HCT116 (cell line): ENCODE measurements at regions not wholly inside any gene's neighbourhood (a gene's known extent, or its start where the extent isn't known, plus 50 kb on each side); places are given as distances from the start of the nearest gene placed in this dataset.

Experiments used
- CTCF ChIP-seq, 3 experiments: fragments of 200-600 bp in 1 of 3; sonication (generic) in 1 of 3; IDR thresholded peaks in 2 of 3; conservative IDR thresholded peaks in 1 of 3; 2 replicates each; pipeline ENCODE4 v1.5.1; 2012 to 2017; ENCODE audit warnings: low read depth in 2 of 3, low read length in 2 of 3, antibody characterized with exemption in 1 of 3, borderline replicate concordance in 1 of 3, control low read depth in 1 of 3, mild to moderate bottlenecking in 1 of 3, mixed read lengths in 1 of 3, mixed run types in 1 of 3, moderate library complexity in 1 of 3; ENCODE audit not compliant: insufficient read depth in 1 of 3
- EGR1 ChIP-seq: IDR thresholded peaks from 2 replicates; pipeline ENCODE4 v1.6.1; 2012; ENCODE audit warnings: low read depth
- EZH2 ChIP-seq: fragments of 200-600 bp; sonication (generic); IDR thresholded peaks from 2 replicates; pipeline ENCODE4 v1.6.1; 2017; ENCODE audit warnings: antibody characterized with exemption, mixed run types
- EZH2phosphoT487 ChIP-seq: fragments of 200-600 bp; IDR thresholded peaks from 2 replicates; pipeline ENCODE4 v1.6.1; 2018; ENCODE audit warnings: antibody characterized with exemption, borderline replicate concordance

DNA sequence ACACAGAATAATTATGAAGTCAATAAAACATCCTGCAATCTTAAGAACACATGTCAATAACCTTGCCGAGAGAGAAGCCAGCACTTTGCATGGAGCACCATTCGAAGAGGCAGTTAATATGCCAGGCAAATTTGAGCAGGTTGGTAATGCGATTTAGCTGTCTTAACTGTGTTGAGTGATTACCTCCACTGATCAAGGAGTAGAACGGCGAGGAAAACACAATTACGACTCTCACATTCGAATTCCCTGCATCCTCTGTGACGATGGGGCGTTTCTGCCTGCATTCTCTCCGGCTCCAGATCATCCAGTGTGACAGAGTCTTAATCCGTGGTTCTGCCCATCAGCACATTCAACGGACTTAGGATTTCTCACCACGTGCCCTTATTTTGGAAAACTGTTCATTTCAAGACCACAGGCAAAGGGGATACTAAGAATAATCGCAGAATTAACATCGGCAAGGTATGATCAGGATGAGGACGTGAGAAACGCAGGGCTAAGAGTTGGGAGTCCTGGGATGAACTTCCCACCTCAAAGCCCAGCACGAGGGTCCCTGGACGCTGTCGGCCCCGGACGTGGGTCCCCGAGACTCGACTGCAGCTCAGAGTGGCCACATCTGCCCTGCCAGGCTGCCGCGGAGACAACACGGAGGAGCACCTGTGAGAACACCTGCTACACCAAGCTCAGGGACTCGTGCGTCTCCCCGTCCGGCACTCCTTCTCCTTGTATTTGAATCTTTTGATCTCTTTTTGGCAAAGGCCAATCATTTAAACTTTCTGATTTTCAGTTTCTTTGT is 499.2 kb upstream of the SALL3 start:
- TF ChIP-seq CTCF (IDR thresholded peaks at IDR 0.05 in 2 of 3, conservative IDR thresholded peaks at IDR 0.05 in 1 of 3; ENCODE audit: borderline replicate concordance in 1 of 3, insufficient read depth in 1 of 3, low read depth in 2 of 3, low read length in 2 of 3) (no peak), EGR1 (no peak), EZH2 (no peak), EZH2phosphoT487 (no peak)
